ENCODE measurements at regions not wholly inside any gene's neighbourhood (a gene's known extent, or its start where the extent isn't known, plus 50 kb on each side); places are given as distances from the start of the nearest gene placed in this dataset.

- Histone ChIP-seq H3K36me3 (ENCODE audit: control insufficient read depth in 2 of 2, extremely low read depth in 1 of 2, insufficient read depth in 2 of 2, low read length in 2 of 2) (no peaks in the 10 kb centered on the region), H3K4me2 (ENCODE audit: insufficient read depth, low read length) (no peak overlapping the region), H3K79me2 (ENCODE audit: control insufficient read depth, insufficient read depth, low read length) (no peaks in the 10 kb centered on the region), H3K9me3 (replicated peaks; ENCODE audit: control insufficient read depth, insufficient read depth, low read length) (peaks cover 2% of the 10 kb centered on the region), H3K27ac (ENCODE audit: insufficient read depth, low read depth, low read length) (no peak overlapping the region), H3K4me1 (ENCODE audit: control insufficient read depth, extremely low read depth, insufficient read depth, low read length) (no peaks in the 10 kb centered on the region), H3K4me3 (replicated peaks in 1 of 3; ENCODE audit: insufficient read depth in 1 of 3, low read depth in 1 of 3, low read length in 3 of 3) (no peak overlapping the region), H2AFZ (ENCODE audit: low read depth, low read length) (no peak overlapping the region), H3K9ac (replicated peaks; ENCODE audit: extremely low read depth, insufficient read depth, low read length) (no peak overlapping the region), H3K9me1 (replicated peaks; ENCODE audit: control insufficient read depth, extremely low read depth, insufficient read depth, low read length) (no peaks in the 10 kb centered on the region), H4K20me1 (replicated peaks; ENCODE audit: control insufficient read depth, extremely low read depth, insufficient read depth, low read length) (no peaks in the 10 kb centered on the region), H3K27me3 (ENCODE audit: control insufficient read depth in 2 of 2, insufficient read depth in 2 of 2, low read length in 2 of 2) (no peaks in the 10 kb centered on the region)
- DNase-seq (ENCODE audit: low read depth, low spot score) (no peak), FAIRE-seq (no peak)
- intact Hi-C loops (cut with micrococcal nuclease) (no loop called here), dilution Hi-C loops (cut with MboI; ENCODE audit: extremely low pct_ligation_motif_present, low sequenced_read_pairs) (no loop called here)
- ChIA-PET POLR2A (no interaction called here), CTCF (no interaction called here)
- no TSS peak for BruUV-seq (replicated peaks)
- TF ChIP-seq POLR2A (IDR thresholded peaks at IDR 0.05; ENCODE audit: low read depth, low read length) (no peak), GATA2 (IDR thresholded peaks at IDR 0.05; ENCODE audit: insufficient read depth, insufficient read length, low read depth, low read length) (no peak), JUN (IDR thresholded peaks at IDR 0.05; ENCODE audit: borderline replicate concordance, insufficient read depth, insufficient read length, low read depth) (no peak), MYC (IDR thresholded peaks at IDR 0.05; ENCODE audit: low read depth, low read length) (no peak), EZH2 (IDR thresholded peaks at IDR 0.05; ENCODE audit: borderline replicate concordance, low read depth, low read length, severe bottlenecking) (no peak), POLR2AphosphoS5 (IDR thresholded peaks at IDR 0.05; ENCODE audit: insufficient read depth, low read depth, low read length) (no peak), MAX (IDR thresholded peaks at IDR 0.05; ENCODE audit: insufficient read depth, insufficient read length) (no peak), CTCF (IDR thresholded peaks at IDR 0.05; ENCODE audit: extremely low read depth in 1 of 2, insufficient read depth in 1 of 2, low read depth in 1 of 2, low read length in 2 of 2) (no peak), FOS (IDR thresholded peaks at IDR 0.05; ENCODE audit: borderline replicate concordance, insufficient read depth, low read length) (no peak)
Observed at GRCh38 chr1:238468068-238468467, 577.3 kb upstream of the ZP4 start.

All from endothelial cell of umbilical vein (primary cell).